HG02642 (cell line): ENCODE measurements at regions not wholly inside any gene's neighbourhood (a gene's known extent, or its start where the extent isn't known, plus 50 kb on each side); places are given as distances from the start of the nearest gene placed in this dataset.
"Not testable (repeated sequence)": the region's sequence is repeated elsewhere in the genome, so short reads cannot be mapped to it uniquely, and the experiment has no call there.

ENCODE experiments used
- ATAC-seq: cut with Tn5 transposase; IDR thresholded peaks from one replicate; pipeline ENCODE4 v1.9.1; 2021; ENCODE audit warnings: mild to moderate bottlenecking; ENCODE audit not compliant: unreplicated experiment, poor library complexity

- ATAC-seq = no peak
Observed at GRCh38 chr9:21533597-21533996, 51.5 kb upstream of the IFNE start.

GRCh38 chr9:21535396-21535795 lies 53.3 kb upstream of the IFNE start:
- ATAC-seq = no peak

- ATAC-seq = no peak
Observed at GRCh38 chr9:21542787-21543186, 60.7 kb upstream of the IFNE start.

GRCh38 chr9:21543187-21543586 lies 61.1 kb upstream of the IFNE start:
- no peak for ATAC-seq

- ATAC-seq = not testable (repeated sequence)
Observed at GRCh38 chr9:21543816-21544215, 61.7 kb upstream of the IFNE start.

- no peak for ATAC-seq
Observed at GRCh38 chr9:21546949-21547348, 64.8 kb upstream of the IFNE start.

- ATAC-seq = no peak
Observed at GRCh38 chr9:21549251-21549765, 67.2 kb upstream of the IFNE start.

- no peak for ATAC-seq
Observed at GRCh38 chr9:21549890-21550289, 67.8 kb upstream of the IFNE start.

- ATAC-seq = no peak
Observed at GRCh38 chr9:21550392-21550791, 68.3 kb upstream of the IFNE start.

- no peak for ATAC-seq
Observed at GRCh38 chr9:21551401-21551800, 69.3 kb upstream of the IFNE start.

GRCh38 chr9:21552244-21553170 lies 70.4 kb upstream of the IFNE start:
- no peak for ATAC-seq

GRCh38 chr9:21553441-21553840 lies 71.3 kb upstream of the IFNE start:
- no peak for ATAC-seq

GRCh38 chr9:21554813-21555212 lies 72.7 kb upstream of the IFNE start:
- no peak for ATAC-seq

GRCh38 chr9:21555911-21556310 lies 73.8 kb upstream of the IFNE start:
- ATAC-seq = no peak

GRCh38 chr9:21556581-21557427 lies 74.7 kb upstream of the IFNE start:
- ATAC-seq = no peak

- no peak for ATAC-seq
Observed at GRCh38 chr9:21557428-21557768, 75.3 kb upstream of the IFNE start.

- no peak for ATAC-seq
Observed at GRCh38 chr9:21558079-21558478, 76.0 kb upstream of the IFNE start.

GRCh38 chr9:21558615-21559401 lies 76.7 kb upstream of the IFNE start:
- ATAC-seq = peak; percentile 34

GRCh38 chr9:21559402-21560280 lies 77.5 kb upstream of the IFNE start:
- ATAC-seq = peak; percentile 72
